MM.1S (cell line): ENCODE measurements at regions not wholly inside any gene's neighbourhood (a gene's known extent, or its start where the extent isn't known, plus 50 kb on each side); places are given as distances from the start of the nearest gene placed in this dataset.
"Not testable (repeated sequence)": the region's sequence is repeated elsewhere in the genome, so short reads cannot be mapped to it uniquely, and the experiment has no call there.

Source experiments
- CTCF ChIP-seq: fragments of 300-600 bp; sonication (generic); IDR thresholded peaks from 2 replicates; pipeline ENCODE4 v1.5.1; 2016; ENCODE audit warnings: antibody characterized with exemption, low read length, mixed read lengths
- EZH2 ChIP-seq: fragments of 300-600 bp; sonication (generic); optimal IDR thresholded peaks from 2 replicates; pipeline ENCODE3; 2017; ENCODE audit warnings: low read depth, mild to moderate bottlenecking, antibody characterized with exemption, low read length, mixed read lengths

GRCh38 chr21:22818681-22819485 is 1820.7 kb downstream of the NCAM2 start:
- not testable (repeated sequence) for TF ChIP-seq CTCF, EZH2
